CD4-positive, alpha-beta T cell (primary cell): ENCODE measurements at regions not wholly inside any gene's neighbourhood (a gene's known extent, or its start where the extent isn't known, plus 50 kb on each side); places are given as distances from the start of the nearest gene placed in this dataset.

Experiments used
- ATAC-seq: fragments of 200-7000 bp; cut with Tn5 transposase; one replicate; pipeline ENCODE4 v1.10.0; 2022; ENCODE audit warnings: mild to moderate bottlenecking; ENCODE audit not compliant: poor library complexity
- CTCF ChIA-PET: fragments of 350-600 bp; sonication (Branson Sonifier 250); formaldehyde crosslinking; loops from one replicate; lab custom pipeline; 2021; ENCODE audit warnings: antibody characterized with exemption, inconsistent platforms; lab: Charles Lee
- POLR2A ChIA-PET: fragments of 350-600 bp; sonication (Branson Sonifier 250); formaldehyde crosslinking; loops from one replicate; lab custom pipeline; 2021; ENCODE audit warnings: antibody characterized with exemption, inconsistent platforms; lab: Charles Lee
- DNase-seq, 14 experiments: peaks; one replicate each; pipeline ENCODE4 v3.0.0-alpha.2; 2013 to 2020; ENCODE audit warnings: mixed read lengths in 2 of 14
- H3K27ac ChIP-seq, 2 donors: one replicate each; pipeline versions ENCODE4 v1.5.1 to v1.7.0; 2013; ENCODE audit warnings: low read length in 2 of 2, low read depth in 1 of 2, mild to moderate bottlenecking in 1 of 2
- H3K27me3 ChIP-seq, 2 experiments: 1 replicate in 1 of 2; 2 replicates in 1 of 2; pipeline versions ENCODE4 v1.6.1 to v1.7.0; 2013; ENCODE audit warnings: low read length in 2 of 2, control low read depth in 1 of 2, mild to moderate bottlenecking in 1 of 2, moderate library complexity in 1 of 2; ENCODE audit not compliant: insufficient read depth in 2 of 2, control insufficient read depth in 1 of 2
- H3K36me3 ChIP-seq: one replicate; pipeline ENCODE4 v1.6.1; 2013; ENCODE audit warnings: low read length, control low read depth; ENCODE audit not compliant: insufficient read depth
- H3K4me1 ChIP-seq: one replicate; pipeline ENCODE4 v1.6.1; 2013; ENCODE audit warnings: low read length, control low read depth; ENCODE audit not compliant: insufficient read depth
- H3K4me3 ChIP-seq: one replicate; pipeline ENCODE4 v1.5.1; 2013; ENCODE audit warnings: mild to moderate bottlenecking, low read length, moderate library complexity
- H3K9me3 ChIP-seq, 2 experiments: 1 replicate in 1 of 2; 2 replicates in 1 of 2; pipeline versions ENCODE4 v1.6.1 to v1.7.0; 2013; ENCODE audit warnings: low read length in 2 of 2, mild to moderate bottlenecking in 2 of 2, control low read depth in 1 of 2, moderate library complexity in 1 of 2; ENCODE audit not compliant: control insufficient read depth in 1 of 2, insufficient read depth in 1 of 2
- H3K27ac Mint-ChIP-seq: one replicate; pipeline ENCODE4 v1.8.0; 2020; ENCODE audit warnings: mixed read lengths
- H3K27me3 Mint-ChIP-seq: one replicate; pipeline ENCODE4 v1.8.0; 2021; ENCODE audit warnings: mixed read lengths
- H3K36me3 Mint-ChIP-seq: one replicate; pipeline ENCODE4 v1.8.0; 2021; ENCODE audit warnings: low read depth, mixed read lengths
- H3K4me1 Mint-ChIP-seq: one replicate; pipeline ENCODE4 v1.8.0; 2021; ENCODE audit warnings: low read depth, mixed read lengths
- H3K4me3 Mint-ChIP-seq: one replicate; pipeline ENCODE4 v1.8.0; 2020; ENCODE audit warnings: mild to moderate bottlenecking, mixed read lengths
- H3K9me3 Mint-ChIP-seq: one replicate; pipeline ENCODE4 v1.8.0; 2020; ENCODE audit warnings: mixed read lengths
- CTCF ChIP-seq: fragments of 200-600 bp; IDR thresholded peaks from one replicate; pipeline ENCODE4 v1.8.0; 2022; ENCODE audit warnings: antibody characterized with exemption, mild to moderate bottlenecking
- intact Hi-C, 2 experiments: fragments of 100-400 bp; cut with DNase I in 1 of 2; cut with micrococcal nuclease in 1 of 2; formaldehyde crosslinking; loops; one replicate each; pipeline versions ENCODE4 v1.15.1 to v1.9.0; 2023 to 2025; cut with DNase I, micrococcal nuclease

GRCh38 chr12:98387444-98387843 is 127.9 kb upstream of the TMPO start:
- Histone ChIP-seq H3K36me3 (no peaks in the 10 kb centered on the region), H3K27me3 (peaks cover 0 to 5% of the 10 kb centered on the region in 2 experiments), H3K27ac (no peak overlapping the region), H3K4me3 (no peak overlapping the region), H3K4me1 (no peaks in the 10 kb centered on the region), H3K9me3 (no peaks in the 10 kb centered on the region)
- ChIA-PET POLR2A (no interaction called here), CTCF (interaction anchor here (2.1 kb wide), 1 partner anchor 10 kb away, joined by 5 read pairs; no protein-coding TSS in a partner anchor)
- H3K27me3 Mint-ChIP-seq = peaks cover 21% of the 10 kb centered on the region
- DNase-seq = no peak
- no peaks in the 10 kb centered on the region for H3K36me3 Mint-ChIP-seq
- no peaks in the 10 kb centered on the region for H3K9me3 Mint-ChIP-seq
- ATAC-seq = no peak
- no peak overlapping the region for H3K4me3 Mint-ChIP-seq
- intact Hi-C loops = no loop called here
- no peak overlapping the region for H3K27ac Mint-ChIP-seq
- H3K4me1 Mint-ChIP-seq = no peaks in the 10 kb centered on the region
- TF ChIP-seq CTCF = no peak

- ATAC-seq (no peak), DNase-seq (no peak)
- H3K4me3 ChIP-seq = no peak overlapping the region
- Mint-ChIP-seq H3K36me3 (no peaks in the 10 kb centered on the region), H3K4me1 (no peaks in the 10 kb centered on the region), H3K27ac (no peak overlapping the region), H3K9me3 (no peaks in the 10 kb centered on the region), H3K4me3 (no peak overlapping the region), H3K27me3 (peaks cover 19% of the 10 kb centered on the region)
- TF ChIP-seq CTCF = no peak
- peaks cover 0 to 5% of the 10 kb centered on the region in 2 experiments for H3K27me3 ChIP-seq
- no peak overlapping the region for H3K27ac ChIP-seq
- H3K36me3 ChIP-seq = no peaks in the 10 kb centered on the region
- H3K4me1 ChIP-seq = no peaks in the 10 kb centered on the region
- intact Hi-C loops = no loop called here
- CTCF ChIA-PET = interaction anchor here (2.1 kb wide), 1 partner anchor 9 kb away, joined by 5 read pairs; no protein-coding TSS in a partner anchor
- POLR2A ChIA-PET = no interaction called here
- H3K9me3 ChIP-seq = no peaks in the 10 kb centered on the region
Measured at GRCh38 chr12:98388126-98388525, 127.3 kb upstream of the TMPO start.

GRCh38 chr12:98389593-98389992 is 125.8 kb upstream of the TMPO start:
- no peak overlapping the region for H3K27ac Mint-ChIP-seq
- intact Hi-C loops = no loop called here
- TF ChIP-seq CTCF = no peak
- Histone ChIP-seq H3K27me3 (peaks cover 0 to 5% of the 10 kb centered on the region in 2 experiments), H3K4me3 (no peak overlapping the region), H3K9me3 (no peaks in the 10 kb centered on the region), H3K36me3 (no peaks in the 10 kb centered on the region), H3K4me1 (no peaks in the 10 kb centered on the region), H3K27ac (no peak overlapping the region)
- H3K9me3 Mint-ChIP-seq = no peaks in the 10 kb centered on the region
- no peak for DNase-seq
- CTCF ChIA-PET = interaction anchor here (2.1 kb wide), 1 partner anchor 8 kb away, joined by 5 read pairs; no protein-coding TSS in a partner anchor
- H3K4me1 Mint-ChIP-seq = no peaks in the 10 kb centered on the region
- no peak for ATAC-seq
- no peak overlapping the region for H3K4me3 Mint-ChIP-seq
- POLR2A ChIA-PET = no interaction called here
- no peaks in the 10 kb centered on the region for H3K36me3 Mint-ChIP-seq
- peaks cover 17% of the 10 kb centered on the region for H3K27me3 Mint-ChIP-seq
